ENCODE measurements at regions not wholly inside any gene's neighbourhood (a gene's known extent, or its start where the extent isn't known, plus 50 kb on each side); places are given as distances from the start of the nearest gene placed in this dataset.

DNA sequence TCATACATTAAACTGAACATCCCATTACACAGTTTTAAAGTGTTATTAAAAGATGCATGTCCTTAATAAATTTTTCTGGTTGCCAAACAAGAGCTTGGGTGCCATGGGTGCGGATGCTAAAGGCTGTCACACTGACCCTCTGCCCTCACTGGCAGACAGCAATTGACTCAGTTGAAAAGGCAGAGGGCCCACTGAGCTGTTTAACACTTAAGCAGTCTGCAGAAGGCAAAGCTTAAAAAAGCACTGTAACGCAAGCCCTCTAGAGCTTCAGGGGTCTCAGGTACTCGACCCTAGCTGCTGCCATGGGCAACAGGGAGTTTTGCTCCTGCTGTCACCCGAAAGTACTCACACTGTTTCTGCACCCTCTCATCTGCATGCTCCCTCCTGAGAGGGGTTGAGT lies 726.4 kb upstream of the TYRP1 start:
- DNase-seq: no peak
- no peak for TF ChIP-seq EZH2 (IDR thresholded peaks at IDR 0.05; ENCODE audit: insufficient read depth, poor library complexity, severe bottlenecking)
- no peak for TF ChIP-seq EZH2phosphoT487 (IDR thresholded peaks at IDR 0.05; ENCODE audit: insufficient read depth, low read depth)
- no peaks in the 10 kb centered on the region for H3K4me1 ChIP-seq (ENCODE audit: insufficient read depth)
- no peaks in the 10 kb centered on the region for H3K79me2 ChIP-seq (ENCODE audit: insufficient read depth)
- H2AFZ ChIP-seq: no peak overlapping the region
- no peak overlapping the region for H3K4me3 ChIP-seq
- no peaks in the 10 kb centered on the region for H3K9me3 ChIP-seq (ENCODE audit: low read depth)
- H3K27ac ChIP-seq: no peak overlapping the region
- WGBS, 2 experiments (ENCODE audit: low coverage in 1 of 2, low lambda C conversion rate in 2 of 2, missing lambda C conversion rate in 2 of 2): 33 to 48% methylated on average over 4 of the region's 4 CpGs
- H3K27me3 ChIP-seq (replicated peaks; ENCODE audit: insufficient read depth): no peaks in the 10 kb centered on the region
- no peak overlapping the region for H3K9ac ChIP-seq
- no peaks in the 10 kb centered on the region for H3K36me3 ChIP-seq (ENCODE audit: low read depth)
- H3F3A ChIP-seq (ENCODE audit: insufficient read depth): no peaks in the 10 kb centered on the region
- H3K9me2 ChIP-seq (ENCODE audit: insufficient read depth): no peaks in the 10 kb centered on the region
- H4K20me1 ChIP-seq (ENCODE audit: insufficient read depth): no peaks in the 10 kb centered on the region
- in situ Hi-C loops (cut with MboI): no loop called here
- no peak overlapping the region for H3K4me2 ChIP-seq (ENCODE audit: unreplicated experiment)

DNA sequence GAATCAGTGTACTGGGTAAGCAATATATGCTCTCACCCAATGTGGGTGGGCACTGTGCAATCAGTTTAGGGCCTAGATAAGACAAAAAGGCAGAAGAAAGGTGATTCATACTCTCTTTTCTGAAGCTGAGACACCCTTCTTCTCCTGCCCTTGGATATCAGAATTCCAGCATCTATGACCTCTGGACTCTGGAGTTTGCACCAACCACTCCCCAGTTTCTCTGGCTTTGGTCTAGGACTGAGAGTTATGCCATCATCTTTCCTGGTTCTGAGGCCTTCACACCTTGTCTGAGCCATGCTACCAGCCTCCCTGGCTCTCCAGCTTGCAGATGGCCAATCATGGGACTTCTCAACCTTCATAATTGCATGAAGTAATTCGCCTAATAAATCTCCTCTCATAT lies 724.6 kb upstream of the TYRP1 start:
- H3K9me2 ChIP-seq (ENCODE audit: insufficient read depth): no peaks in the 10 kb centered on the region
- no peaks in the 10 kb centered on the region for H3K36me3 ChIP-seq (ENCODE audit: low read depth)
- H2AFZ ChIP-seq: no peak overlapping the region
- no peaks in the 10 kb centered on the region for H3K27me3 ChIP-seq (replicated peaks; ENCODE audit: insufficient read depth)
- 8 to 31% methylated on average over 1 of the region's 1 CpG for WGBS, 2 experiments (ENCODE audit: low coverage in 1 of 2, low lambda C conversion rate in 2 of 2, missing lambda C conversion rate in 2 of 2)
- no peak overlapping the region for H3K9ac ChIP-seq
- DNase-seq: no peak
- no peak overlapping the region for H3K4me3 ChIP-seq
- H4K20me1 ChIP-seq (ENCODE audit: insufficient read depth): no peaks in the 10 kb centered on the region
- H3K79me2 ChIP-seq (ENCODE audit: insufficient read depth): no peaks in the 10 kb centered on the region
- no peaks in the 10 kb centered on the region for H3F3A ChIP-seq (ENCODE audit: insufficient read depth)
- H3K9me3 ChIP-seq (ENCODE audit: low read depth): no peaks in the 10 kb centered on the region
- TF ChIP-seq EZH2 (IDR thresholded peaks at IDR 0.05; ENCODE audit: insufficient read depth, poor library complexity, severe bottlenecking) (no peak), EZH2phosphoT487 (IDR thresholded peaks at IDR 0.05; ENCODE audit: insufficient read depth, low read depth) (no peak)
- no peak overlapping the region for H3K4me2 ChIP-seq (ENCODE audit: unreplicated experiment)
- H3K27ac ChIP-seq: no peak overlapping the region
- in situ Hi-C loops (cut with MboI): no loop called here
- no peaks in the 10 kb centered on the region for H3K4me1 ChIP-seq (ENCODE audit: insufficient read depth)

DNA sequence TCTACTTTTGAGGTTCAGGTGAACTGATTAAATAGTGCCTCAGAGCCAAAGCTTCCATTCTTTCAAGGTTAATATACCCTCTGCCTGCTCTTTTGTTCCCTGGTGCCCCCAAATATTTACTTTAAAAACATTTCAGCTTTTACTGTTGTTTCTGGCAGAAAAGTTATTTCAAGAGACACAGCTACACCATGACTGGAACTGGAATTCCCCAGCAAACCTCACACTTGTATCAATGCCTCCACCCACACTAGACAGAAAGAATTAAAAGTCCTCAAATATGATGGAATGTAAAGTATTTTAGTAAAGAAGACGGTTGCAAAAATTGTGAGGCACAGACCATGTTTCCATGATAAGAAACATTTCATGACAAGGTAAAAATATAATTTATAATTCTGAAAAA lies 720.2 kb upstream of the TYRP1 start:
- TF ChIP-seq EZH2 (IDR thresholded peaks at IDR 0.05; ENCODE audit: insufficient read depth, poor library complexity, severe bottlenecking) (no peak), EZH2phosphoT487 (IDR thresholded peaks at IDR 0.05; ENCODE audit: insufficient read depth, low read depth) (no peak)

DNA sequence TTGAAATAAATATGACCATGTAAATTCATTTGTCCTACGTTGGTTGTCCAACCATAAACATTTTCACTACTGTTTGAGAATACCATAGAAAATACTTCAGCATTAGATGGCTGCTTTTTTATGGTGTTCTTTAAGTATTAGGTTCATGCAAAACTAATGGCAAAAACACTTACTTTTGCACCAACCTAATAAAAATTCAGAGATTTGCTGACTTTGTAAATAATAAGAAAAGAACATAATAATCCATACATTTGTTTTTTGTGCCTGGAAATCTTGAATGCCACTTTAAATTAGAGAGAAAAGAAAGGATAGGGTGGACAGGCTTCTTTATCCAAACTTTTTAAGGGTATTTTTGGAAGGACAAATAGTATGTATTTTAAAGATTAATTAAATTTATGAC lies 719.7 kb upstream of the TYRP1 start:
- H3K9me3 ChIP-seq (ENCODE audit: low read depth): no peaks in the 10 kb centered on the region
- no peaks in the 10 kb centered on the region for H3K79me2 ChIP-seq (ENCODE audit: insufficient read depth)
- no peaks in the 10 kb centered on the region for H3F3A ChIP-seq (ENCODE audit: insufficient read depth)
- in situ Hi-C loops (cut with MboI): no loop called here
- H2AFZ ChIP-seq: no peak overlapping the region
- no peak overlapping the region for H3K27ac ChIP-seq
- H3K4me3 ChIP-seq: no peak overlapping the region
- TF ChIP-seq EZH2phosphoT487 (IDR thresholded peaks at IDR 0.05; ENCODE audit: insufficient read depth, low read depth): no peak
- TF ChIP-seq EZH2 (IDR thresholded peaks at IDR 0.05; ENCODE audit: insufficient read depth, poor library complexity, severe bottlenecking): no peak
- no peak overlapping the region for H3K4me2 ChIP-seq (ENCODE audit: unreplicated experiment)
- DNase-seq: no peak
- H3K36me3 ChIP-seq (ENCODE audit: low read depth): no peaks in the 10 kb centered on the region
- H3K9me2 ChIP-seq (ENCODE audit: insufficient read depth): no peaks in the 10 kb centered on the region
- H3K4me1 ChIP-seq (ENCODE audit: insufficient read depth): no peaks in the 10 kb centered on the region
- H4K20me1 ChIP-seq (ENCODE audit: insufficient read depth): no peaks in the 10 kb centered on the region
- H3K9ac ChIP-seq: no peak overlapping the region
- H3K27me3 ChIP-seq (replicated peaks; ENCODE audit: insufficient read depth): no peaks in the 10 kb centered on the region
- WGBS, 2 experiments (ENCODE audit: low coverage in 1 of 2, low lambda C conversion rate in 2 of 2, missing lambda C conversion rate in 2 of 2): 34 to 53% methylated on average over 1 of the region's 1 CpG

More for the DNA sequence above, 720.2 kb upstream of the TYRP1 start:
- H3K27me3 ChIP-seq (replicated peaks; ENCODE audit: insufficient read depth): no peaks in the 10 kb centered on the region
- H2AFZ ChIP-seq: no peak overlapping the region
- H3K9ac ChIP-seq: no peak overlapping the region
- H3K9me3 ChIP-seq (ENCODE audit: low read depth): no peaks in the 10 kb centered on the region
- no peak overlapping the region for H3K4me3 ChIP-seq
- no peaks in the 10 kb centered on the region for H4K20me1 ChIP-seq (ENCODE audit: insufficient read depth)
- no peak overlapping the region for H3K4me2 ChIP-seq (ENCODE audit: unreplicated experiment)
- in situ Hi-C loops (cut with MboI): no loop called here
- no peaks in the 10 kb centered on the region for H3K4me1 ChIP-seq (ENCODE audit: insufficient read depth)
- H3K27ac ChIP-seq: no peak overlapping the region
- 0 to 3% methylated on average over 1 of the region's 1 CpG for WGBS, 2 experiments (ENCODE audit: low coverage in 1 of 2, low lambda C conversion rate in 2 of 2, missing lambda C conversion rate in 2 of 2)
- H3K9me2 ChIP-seq (ENCODE audit: insufficient read depth): no peaks in the 10 kb centered on the region
- DNase-seq: peak; percentile 0
- no peaks in the 10 kb centered on the region for H3K36me3 ChIP-seq (ENCODE audit: low read depth)
- no peaks in the 10 kb centered on the region for H3F3A ChIP-seq (ENCODE audit: insufficient read depth)
- H3K79me2 ChIP-seq (ENCODE audit: insufficient read depth): no peaks in the 10 kb centered on the region

DNA sequence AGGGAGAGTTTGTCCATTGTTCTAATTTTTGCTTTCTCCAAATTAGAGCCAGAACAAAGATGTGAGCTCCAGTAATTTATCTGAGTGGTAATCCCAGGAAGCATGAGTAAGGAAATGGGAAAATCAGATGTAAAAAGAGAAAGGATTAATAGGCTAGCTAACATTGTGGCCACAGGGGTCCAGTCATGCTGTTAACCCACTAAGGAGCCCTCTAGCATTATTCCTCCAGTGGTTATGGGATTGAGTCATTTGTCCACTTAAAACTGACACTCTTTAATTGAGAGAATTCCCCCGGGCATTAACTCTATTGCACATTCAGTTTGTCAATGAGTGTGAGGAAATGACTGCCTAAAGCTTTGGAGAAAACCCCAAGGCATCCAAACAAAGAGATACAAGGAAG lies 700.3 kb upstream of the TYRP1 start:
- H3K27ac ChIP-seq: no peak overlapping the region
- no peaks in the 10 kb centered on the region for H4K20me1 ChIP-seq (ENCODE audit: insufficient read depth)
- H3K9ac ChIP-seq: no peak overlapping the region
- H3K4me3 ChIP-seq: no peak overlapping the region
- in situ Hi-C loops (cut with MboI): no loop called here
- no peak for TF ChIP-seq EZH2phosphoT487 (IDR thresholded peaks at IDR 0.05; ENCODE audit: insufficient read depth, low read depth)
- no peak for TF ChIP-seq EZH2 (IDR thresholded peaks at IDR 0.05; ENCODE audit: insufficient read depth, poor library complexity, severe bottlenecking)
- no peaks in the 10 kb centered on the region for H3K36me3 ChIP-seq (ENCODE audit: low read depth)
- 6 to 18% methylated on average over 1 of the region's 1 CpG for WGBS, 2 experiments (ENCODE audit: low coverage in 1 of 2, low lambda C conversion rate in 2 of 2, missing lambda C conversion rate in 2 of 2)
- no peaks in the 10 kb centered on the region for H3K79me2 ChIP-seq (ENCODE audit: insufficient read depth)
- no peak overlapping the region for H3K4me2 ChIP-seq (ENCODE audit: unreplicated experiment)
- no peaks in the 10 kb centered on the region for H3K9me3 ChIP-seq (ENCODE audit: low read depth)
- no peak for DNase-seq
- H3K9me2 ChIP-seq (ENCODE audit: insufficient read depth): no peaks in the 10 kb centered on the region
- H3F3A ChIP-seq (ENCODE audit: insufficient read depth): no peaks in the 10 kb centered on the region
- H3K4me1 ChIP-seq (ENCODE audit: insufficient read depth): no peaks in the 10 kb centered on the region
- no peaks in the 10 kb centered on the region for H3K27me3 ChIP-seq (replicated peaks; ENCODE audit: insufficient read depth)
- H2AFZ ChIP-seq: no peak overlapping the region

Measured in GM23248 (cell line).